ENCODE measurements at regions not wholly inside any gene's neighbourhood (a gene's known extent, or its start where the extent isn't known, plus 50 kb on each side); places are given as distances from the start of the nearest gene placed in this dataset.

DNA sequence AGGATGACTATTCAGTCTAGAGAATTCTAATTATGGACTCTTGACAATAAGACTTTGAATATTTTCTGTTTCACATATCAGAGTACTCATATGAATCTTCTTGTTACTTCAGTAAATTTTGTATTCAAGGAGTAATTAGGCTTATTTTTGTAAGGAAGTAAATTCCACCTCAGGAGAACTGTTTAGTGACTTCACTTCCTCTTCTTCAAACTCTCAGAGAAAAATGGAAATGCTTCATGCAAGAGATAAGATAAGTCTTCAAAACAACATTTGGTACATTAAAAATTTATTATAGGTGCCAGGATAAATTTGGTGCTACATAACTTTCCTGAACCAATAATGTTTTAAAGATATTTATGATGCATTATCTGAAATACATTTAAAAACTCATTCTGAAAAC is 1421.9 kb downstream of the PCDH7 start:
- DNase-seq (ENCODE audit: low read depth, low spot score): no peak

DNA sequence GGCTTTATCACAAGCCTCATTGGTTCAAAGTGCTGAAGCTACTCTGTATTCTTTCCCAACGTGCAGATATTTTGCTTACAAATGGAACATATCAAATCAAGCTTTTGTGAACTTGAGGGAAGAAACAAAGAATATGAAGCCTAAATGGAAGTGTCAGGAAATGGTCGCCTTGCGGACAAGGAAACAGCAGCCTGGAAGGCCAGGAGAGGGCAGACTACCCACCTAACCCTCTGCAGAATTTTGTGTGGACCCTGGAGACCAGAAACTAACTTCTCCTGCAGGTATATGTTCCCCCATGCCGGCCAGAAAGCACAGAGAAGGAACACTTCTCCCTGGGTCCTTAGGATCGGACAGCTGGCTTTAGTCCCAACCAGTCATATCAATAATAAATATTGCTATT is 1425.8 kb downstream of the PCDH7 start:
- no peak for DNase-seq (ENCODE audit: low read depth, low spot score)

DNA sequence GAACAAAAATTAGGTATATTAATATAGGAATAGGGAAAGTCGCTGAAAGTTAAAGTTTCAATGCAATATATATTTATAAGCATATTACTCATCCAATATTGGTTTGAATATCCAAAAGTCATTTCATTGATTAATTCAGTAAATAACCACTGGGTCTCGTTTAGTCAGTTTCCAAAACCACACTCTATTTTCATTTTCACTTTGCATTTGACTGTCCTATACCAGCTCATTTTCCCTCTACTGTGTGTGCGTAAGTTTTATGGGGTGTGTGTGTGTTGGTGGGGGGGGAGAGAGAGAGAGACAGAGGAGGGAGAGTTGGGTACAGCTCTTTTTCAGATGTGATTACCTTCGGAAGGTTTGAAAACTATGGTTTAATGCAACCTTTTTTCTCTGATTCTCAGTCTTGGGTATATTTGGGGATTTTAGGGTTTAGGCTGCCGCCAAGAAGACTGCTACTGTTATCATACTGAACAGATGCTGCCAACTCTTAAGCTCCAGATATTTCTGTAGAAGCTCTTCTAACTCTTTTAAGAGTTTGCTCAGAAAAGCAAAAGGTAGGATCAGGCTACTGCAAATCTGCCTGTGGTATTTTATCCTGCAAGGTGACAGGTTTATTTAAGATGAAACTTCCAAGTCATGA is 1427.4 kb downstream of the PCDH7 start:
- DNase-seq (ENCODE audit: low read depth, low spot score): no peak

DNA sequence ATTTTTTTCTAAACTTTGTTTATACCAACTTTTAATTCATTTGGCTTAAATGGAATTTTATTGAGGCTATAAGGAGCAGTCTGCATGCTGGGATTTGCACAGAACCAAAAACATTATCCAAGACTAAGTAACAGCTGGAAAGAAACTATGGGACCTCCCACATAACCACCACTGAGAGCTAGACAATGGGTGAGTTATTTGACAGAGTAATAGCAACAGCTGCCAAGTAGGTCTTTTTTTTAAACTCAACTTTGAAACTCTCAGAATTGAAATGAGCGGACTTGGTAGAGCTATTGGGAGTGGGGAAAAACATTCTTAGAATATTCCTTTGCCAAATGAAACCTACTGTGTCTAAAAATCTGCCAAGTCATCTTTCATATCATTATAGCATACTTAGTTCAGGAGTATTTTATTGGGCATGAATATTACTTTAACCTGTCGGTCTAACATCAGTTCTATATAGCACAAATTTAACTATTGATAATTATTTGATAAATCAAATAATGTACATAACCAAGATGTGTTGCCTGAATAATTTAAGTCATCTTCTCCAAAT is 1428.0 kb downstream of the PCDH7 start:
- DNase-seq (ENCODE audit: low read depth, low spot score): no peak

DNA sequence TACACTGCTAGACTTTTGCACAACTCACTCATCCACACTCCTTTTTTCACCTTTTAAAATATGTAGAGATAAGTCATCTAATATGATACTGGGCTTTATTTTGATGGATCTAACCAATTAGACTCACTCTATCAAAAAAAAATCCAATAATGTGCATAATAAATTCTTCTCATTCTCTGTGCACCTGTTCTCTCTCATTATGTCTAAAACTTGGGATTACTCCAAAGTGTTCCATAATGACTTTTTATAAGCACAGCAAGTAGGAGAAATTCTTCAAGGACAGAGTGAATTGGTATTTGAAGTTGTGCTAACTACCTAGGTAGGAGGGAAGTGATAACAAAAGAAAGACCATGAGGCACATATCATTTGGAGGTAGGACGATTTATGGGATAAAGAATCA is 1438.8 kb downstream of the PCDH7 start:
- DNase-seq (ENCODE audit: low read depth, low spot score): no peak

DNA sequence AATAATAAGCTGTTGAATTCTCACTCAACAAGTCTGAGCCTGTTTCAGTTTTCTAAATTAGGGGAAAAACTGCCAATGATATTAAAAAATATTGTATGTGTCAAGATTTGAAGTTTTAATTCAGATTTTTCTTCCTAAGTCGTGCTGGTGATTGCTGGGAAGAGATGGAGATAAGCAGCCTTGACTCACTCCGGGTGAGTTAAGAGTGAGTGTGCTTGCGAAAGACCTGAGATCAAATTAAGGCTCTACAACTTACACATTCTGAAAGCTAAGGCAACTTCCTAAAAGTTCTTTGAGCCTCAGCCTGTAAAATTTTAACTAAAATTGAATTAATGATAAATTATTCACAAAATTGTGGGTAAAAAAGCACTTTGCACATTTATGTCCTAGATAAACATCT is 1441.2 kb downstream of the PCDH7 start:
- DNase-seq (ENCODE audit: low read depth, low spot score): no peak

DNA sequence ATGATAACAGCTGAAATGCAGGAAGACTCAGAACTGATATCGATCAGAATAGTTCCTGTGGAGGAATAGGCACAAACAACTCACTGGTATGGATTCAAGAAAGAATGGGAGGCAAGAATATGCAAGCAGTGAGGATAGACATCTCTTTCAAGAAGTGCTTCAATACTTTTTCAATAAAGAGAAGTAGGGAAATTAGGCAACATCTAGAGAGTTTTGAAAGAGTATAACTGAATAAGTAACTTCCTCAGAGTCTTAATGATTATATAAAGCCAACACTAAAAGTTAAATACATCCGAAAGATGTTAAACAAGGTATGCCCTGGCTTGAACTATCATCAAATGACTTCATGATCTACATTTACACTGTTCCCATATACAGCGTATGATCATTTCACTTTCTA is 1443.0 kb downstream of the PCDH7 start:
- DNase-seq (ENCODE audit: low read depth, low spot score): no peak

DNA sequence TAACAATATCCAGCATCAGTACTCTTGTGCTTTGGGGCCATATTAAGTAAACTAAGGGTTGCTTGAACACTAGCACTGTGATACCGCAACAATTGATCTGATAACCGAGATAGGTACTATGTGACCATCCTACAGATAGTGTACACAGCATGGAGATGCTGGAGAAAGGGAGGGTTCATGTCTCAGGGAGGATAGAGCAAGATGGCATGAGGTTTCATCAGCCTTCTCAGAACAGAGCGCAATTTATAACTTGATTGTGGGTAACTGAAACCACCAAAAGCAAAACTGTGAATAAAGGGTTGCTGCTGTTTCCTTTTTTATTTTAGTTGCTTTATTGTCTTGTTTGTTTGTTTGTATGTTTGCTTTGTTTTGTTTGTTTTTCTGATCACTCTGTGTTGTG is 1449.7 kb downstream of the PCDH7 start:
- DNase-seq (ENCODE audit: low read depth, low spot score): no peak

DNA sequence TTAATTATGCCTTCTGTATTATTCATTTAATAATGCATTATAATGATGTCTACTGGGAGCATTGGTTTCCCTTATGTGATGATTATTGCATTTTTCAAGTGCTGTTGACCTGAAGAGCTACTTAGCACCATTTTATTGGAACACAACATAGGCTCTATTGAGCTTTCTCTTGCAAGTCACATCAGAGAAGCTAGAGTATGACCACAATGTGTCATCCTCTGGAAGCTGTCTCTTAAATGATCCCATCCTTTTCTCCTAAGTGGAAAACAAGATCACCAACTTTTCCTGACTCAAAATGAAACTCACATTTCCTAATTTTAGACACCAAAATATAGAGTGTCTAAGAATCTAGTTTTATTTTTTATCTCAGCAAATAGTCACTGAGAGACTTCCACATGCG is 1451.9 kb downstream of the PCDH7 start:
- no peak for DNase-seq (ENCODE audit: low read depth, low spot score)

DNA sequence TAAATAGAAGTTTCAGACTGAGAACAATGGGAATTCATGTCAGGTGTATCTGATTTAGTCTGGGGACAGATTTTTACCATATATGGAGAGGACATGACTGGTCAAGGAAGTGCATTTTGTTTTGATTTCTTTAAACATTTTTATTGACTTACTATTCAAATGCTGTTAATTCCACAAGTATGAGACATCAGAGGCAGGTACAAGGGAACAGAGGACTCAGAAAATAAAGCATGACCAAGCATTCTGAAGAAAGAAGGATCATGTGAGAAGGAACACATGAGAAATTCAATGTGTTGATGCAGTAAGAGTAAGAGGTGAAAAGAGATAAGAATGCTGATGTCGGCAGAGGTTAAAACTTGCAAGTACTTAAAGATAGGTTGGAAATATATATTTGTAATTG is 1452.6 kb downstream of the PCDH7 start:
- DNase-seq (ENCODE audit: low read depth, low spot score): no peak

DNA sequence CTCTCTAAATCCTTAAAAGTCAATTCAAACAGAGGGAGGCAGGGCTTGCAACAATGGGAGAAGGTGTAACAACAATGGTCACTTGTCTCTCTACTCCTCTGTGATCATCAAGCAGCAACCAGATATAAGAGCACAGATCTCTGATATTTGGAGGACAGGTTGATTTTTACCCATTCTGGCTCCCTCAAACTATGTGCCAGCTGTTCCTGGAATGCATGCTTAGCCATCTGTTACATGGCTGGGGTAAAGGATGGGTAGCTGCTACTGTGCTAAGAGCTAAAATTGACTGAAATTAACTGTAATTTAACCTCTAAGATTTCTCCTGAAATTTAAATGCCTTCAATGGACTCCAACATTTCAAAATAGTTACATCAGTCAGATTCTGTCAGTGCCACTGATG is 1459.9 kb downstream of the PCDH7 start:
- DNase-seq (ENCODE audit: low read depth, low spot score): no peak

DNA sequence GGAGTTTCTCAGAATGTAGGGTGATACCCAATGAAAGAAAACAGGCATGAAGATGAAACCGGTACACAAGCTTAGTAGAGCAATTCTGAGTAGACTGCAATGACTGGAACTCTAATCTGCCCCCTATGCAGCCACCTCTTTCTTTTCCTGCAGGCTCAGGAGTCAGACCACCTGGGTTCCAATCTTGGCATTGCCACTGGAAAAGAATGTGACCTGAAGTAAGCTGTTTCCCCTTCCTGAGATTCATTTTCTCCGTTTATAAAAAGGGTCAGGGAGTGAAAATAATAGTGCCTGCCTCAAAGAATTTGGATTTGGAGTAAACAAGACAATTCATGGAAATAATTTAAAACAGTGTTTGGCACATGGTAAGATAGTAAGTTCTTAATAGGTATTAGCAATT is 1464.0 kb downstream of the PCDH7 start:
- DNase-seq (ENCODE audit: low read depth, low spot score): no peak

DNA sequence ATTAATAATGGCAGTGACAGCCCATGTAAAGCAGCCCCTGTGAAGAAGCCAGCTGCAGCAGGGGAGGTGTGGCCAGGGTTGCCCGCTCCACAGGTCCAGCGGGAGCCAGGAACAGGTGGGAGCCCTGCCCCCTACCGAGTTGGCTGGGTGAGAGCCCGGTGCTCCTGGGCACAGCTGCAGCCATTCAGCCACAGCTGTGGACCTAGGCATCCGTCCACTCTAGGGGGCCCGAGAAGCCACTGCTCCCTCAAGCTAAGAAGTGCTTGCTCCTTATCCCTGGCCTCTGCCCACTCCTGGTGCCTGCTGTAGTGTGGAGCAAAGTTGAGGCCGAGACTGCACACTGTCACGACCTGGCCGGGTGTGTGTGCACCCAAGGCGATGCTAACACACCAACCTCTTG is 1469.0 kb downstream of the PCDH7 start:
- DNase-seq (ENCODE audit: low read depth, low spot score): no peak

DNA sequence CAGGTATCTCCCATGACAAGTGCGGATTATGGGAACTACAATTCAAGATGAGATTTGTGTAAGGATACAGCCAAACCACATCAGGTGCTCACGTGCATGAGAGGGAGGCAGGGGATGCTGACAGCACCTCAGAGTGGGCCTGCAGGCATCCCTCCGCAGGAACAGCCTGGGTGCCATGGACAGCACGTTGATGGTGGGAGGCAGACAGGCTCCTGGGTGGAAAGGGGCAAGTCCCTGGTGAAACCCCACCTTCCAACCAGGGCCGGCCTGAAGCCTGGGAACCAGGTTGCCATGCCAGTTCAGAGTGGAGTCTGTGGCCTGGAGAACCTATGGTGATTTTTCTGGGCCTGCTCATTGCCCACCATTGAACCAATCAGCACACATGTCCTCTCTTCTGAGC is 1469.6 kb downstream of the PCDH7 start:
- no peak for DNase-seq (ENCODE audit: low read depth, low spot score)

DNA sequence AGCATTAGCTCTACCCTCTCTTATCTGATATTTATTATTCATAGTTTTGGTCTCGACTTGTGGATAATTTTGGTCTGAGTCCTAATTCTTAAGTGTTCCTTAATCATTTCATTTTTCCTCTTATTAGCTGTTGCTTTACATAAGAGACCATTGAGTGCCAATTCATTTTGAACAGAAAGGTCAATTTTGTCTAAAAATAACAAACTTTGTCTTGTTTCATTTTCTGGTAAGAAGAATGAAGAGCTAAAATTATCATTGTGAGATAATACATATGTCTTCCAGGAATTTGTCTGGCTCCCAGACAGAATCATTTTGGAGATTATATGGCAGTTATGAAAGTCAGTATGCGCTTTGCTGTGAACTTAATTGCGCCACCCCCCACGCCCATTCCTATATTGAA is 1471.8 kb downstream of the PCDH7 start:
- no peak for DNase-seq (ENCODE audit: low read depth, low spot score)

DNA sequence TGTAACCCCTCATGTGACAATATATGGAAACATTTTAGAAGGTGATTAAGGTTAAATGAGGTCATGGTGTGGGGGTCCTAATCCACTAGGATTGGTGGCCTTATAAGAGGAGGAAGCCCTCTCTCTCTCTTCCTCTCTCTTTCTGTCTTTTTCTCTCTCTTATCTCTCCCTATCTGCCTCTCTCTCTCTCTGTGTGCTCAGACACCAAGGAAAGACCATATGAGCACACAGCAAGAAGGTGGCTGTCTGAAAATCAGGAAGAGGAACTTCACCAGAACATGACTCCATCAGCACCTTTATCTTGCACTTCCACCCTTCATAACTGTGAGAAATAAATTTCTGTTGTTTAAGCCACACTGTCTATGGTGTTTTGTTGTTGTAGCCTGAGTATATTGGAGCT is 1472.2 kb downstream of the PCDH7 start:
- no peak for DNase-seq (ENCODE audit: low read depth, low spot score)

DNA sequence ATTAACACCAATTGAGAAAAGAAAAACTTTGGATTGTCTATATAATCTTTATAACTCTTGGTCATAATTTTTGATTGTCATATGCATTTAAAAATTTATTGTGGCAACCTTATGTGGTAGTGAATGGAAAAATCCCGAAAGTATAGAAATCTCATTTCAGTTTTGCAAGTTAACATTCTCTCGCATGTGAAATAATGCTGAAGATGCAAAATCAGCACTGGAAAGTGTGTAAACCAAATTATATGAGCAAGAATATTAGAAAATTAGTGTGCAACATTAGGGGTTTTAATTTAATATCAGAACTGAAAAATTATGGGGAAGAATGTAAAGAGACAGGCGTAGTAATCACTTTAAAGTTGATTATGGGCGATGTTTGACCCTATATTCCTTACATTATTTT is 1472.8 kb downstream of the PCDH7 start:
- DNase-seq (ENCODE audit: low read depth, low spot score): no peak

DNA sequence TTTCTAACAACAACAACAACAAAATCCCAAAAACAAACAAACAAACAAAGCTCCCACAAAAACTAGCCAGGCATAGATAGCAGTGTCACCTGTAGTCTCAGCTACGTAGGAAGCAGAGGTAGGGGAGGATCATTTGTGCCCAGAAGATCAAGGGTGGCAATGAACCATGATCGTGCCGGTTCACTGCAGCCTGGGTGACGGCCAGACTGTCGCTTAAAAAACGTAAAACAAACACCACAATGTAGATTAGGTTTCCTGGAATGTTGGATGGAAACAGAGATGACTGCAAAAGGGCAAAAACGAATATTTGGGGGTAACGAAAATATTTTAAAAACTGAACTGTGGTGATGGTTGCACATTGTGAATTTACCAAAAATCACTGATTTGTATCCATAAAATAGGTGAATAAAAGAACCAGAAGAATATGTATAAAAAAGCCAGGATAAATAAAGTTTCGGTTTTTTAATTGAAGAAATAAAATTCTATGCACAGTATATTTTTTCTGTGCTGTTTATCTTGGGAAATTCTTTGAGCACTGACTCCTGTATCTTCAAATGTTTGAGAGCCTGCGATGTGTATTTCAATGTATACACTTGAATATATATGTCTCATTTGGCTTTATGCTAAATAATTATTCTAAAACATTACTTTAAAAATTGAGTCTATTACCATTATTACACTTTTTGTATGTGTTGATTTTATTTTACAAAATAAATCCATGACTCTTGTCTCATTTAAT is 1477.0 kb downstream of the PCDH7 start:
- no peak for DNase-seq (ENCODE audit: low read depth, low spot score)

DNA sequence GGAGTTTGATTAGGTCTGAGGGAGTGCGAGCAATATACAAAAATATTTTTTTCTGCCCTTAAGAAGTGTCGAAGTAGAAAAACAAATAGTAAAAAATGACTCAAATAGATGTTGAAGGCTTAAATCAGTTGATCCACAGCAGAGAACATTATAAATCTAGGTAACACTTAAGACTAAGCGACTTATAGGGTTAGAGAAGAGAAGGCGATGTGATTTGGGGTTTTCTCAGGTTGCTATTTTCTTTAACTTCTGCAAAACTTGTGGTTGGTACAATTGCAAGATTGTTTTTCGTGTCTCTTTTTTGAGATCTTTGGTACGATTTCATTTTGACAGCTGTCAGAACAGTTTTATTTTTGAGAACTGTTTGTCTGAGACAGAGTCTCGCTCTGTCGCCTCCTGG is 1479.5 kb downstream of the PCDH7 start:
- no peak for DNase-seq (ENCODE audit: low read depth, low spot score)

DNA sequence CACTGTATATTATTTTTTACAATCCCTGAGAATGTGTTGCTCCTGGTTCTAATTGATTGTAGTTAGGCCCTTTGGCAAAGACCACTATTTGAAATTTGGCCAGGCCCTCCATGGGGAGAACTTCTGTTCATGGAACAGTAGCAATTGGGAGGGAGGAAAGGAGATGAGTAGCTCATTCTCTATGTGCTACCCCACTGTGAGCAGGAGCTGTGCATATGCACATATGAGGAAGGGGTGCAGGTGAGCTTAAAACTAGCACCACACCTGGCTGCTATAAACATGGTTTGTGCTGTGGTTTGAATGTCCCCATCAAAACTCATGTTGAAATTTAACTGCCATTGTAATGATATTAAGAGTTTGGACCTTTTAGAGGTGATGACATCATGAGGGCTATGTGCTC is 1483.2 kb downstream of the PCDH7 start:
- DNase-seq (ENCODE audit: low read depth, low spot score): no peak

DNA sequence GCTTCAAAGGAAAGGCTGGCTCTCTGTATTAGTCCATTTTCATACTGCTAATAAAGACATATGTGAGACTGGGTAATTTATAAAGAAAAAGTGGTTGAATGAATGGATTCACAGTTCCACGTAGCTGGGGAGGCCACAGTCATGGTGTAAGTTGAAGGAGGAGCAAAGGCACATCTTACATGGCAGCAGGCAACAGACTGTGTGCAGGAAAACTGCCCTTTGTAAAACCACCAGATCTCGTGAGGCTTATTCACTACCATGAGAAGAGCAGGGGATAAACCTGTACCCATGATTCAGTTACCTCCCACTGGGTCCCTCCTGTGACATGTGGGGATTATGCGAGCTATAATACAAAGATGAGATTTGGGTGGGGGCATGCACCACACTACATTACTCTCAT is 1486.6 kb downstream of the PCDH7 start:
- no peak for DNase-seq (ENCODE audit: low read depth, low spot score)

DNA sequence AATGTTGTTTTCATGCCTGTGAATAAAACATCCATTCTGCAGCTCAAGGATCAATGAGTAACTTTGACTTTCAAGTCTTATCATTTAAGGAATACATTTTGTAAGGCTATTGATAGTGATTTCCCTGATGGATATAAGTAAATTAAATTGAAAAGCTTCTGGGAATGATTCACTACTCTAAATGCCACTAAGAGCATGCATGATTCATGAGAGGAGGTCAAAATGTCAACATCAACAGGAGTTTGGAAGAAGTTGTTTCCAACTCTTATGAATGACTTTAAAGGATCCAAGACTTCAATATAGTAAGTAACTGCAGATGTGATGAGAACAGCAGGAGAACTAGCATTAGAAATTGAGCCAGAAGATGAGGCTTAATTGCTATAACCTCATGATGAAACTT is 1487.3 kb downstream of the PCDH7 start:
- no peak for DNase-seq (ENCODE audit: low read depth, low spot score)

DNA sequence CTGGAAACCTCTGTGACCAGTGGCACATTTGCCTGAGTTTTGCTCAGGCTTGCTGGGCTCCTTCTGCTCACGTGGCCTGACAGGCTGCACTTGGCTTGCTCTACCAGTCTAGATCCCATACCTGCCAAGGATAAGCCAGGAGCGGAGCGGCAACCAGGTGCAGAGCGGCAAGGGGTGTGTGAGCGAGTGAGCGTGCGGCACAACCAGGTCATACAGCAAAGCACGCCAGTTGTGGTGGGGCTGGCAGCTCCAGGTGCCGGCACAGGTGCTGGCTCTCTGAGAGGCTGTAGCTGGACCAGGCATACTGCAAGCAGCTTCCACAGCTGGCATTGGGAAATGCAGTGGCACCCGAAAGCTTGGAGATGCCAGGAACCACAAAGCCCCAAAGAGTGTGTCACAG is 1495.1 kb downstream of the PCDH7 start:
- no peak for DNase-seq (ENCODE audit: low read depth, low spot score)
